AG08395 (cell line): ENCODE measurements at regions not wholly inside any gene's neighbourhood (a gene's known extent, or its start where the extent isn't known, plus 50 kb on each side); places are given as distances from the start of the nearest gene placed in this dataset.
"Not testable (repeated sequence)": the region's sequence is repeated elsewhere in the genome, so short reads cannot be mapped to it uniquely, and the experiment has no call there.

ENCODE experiments used
- DNase-seq: peaks from one replicate; pipeline ENCODE4 v3.0.0; 2012; ENCODE audit warnings: mixed read lengths, low spot score

DNA sequence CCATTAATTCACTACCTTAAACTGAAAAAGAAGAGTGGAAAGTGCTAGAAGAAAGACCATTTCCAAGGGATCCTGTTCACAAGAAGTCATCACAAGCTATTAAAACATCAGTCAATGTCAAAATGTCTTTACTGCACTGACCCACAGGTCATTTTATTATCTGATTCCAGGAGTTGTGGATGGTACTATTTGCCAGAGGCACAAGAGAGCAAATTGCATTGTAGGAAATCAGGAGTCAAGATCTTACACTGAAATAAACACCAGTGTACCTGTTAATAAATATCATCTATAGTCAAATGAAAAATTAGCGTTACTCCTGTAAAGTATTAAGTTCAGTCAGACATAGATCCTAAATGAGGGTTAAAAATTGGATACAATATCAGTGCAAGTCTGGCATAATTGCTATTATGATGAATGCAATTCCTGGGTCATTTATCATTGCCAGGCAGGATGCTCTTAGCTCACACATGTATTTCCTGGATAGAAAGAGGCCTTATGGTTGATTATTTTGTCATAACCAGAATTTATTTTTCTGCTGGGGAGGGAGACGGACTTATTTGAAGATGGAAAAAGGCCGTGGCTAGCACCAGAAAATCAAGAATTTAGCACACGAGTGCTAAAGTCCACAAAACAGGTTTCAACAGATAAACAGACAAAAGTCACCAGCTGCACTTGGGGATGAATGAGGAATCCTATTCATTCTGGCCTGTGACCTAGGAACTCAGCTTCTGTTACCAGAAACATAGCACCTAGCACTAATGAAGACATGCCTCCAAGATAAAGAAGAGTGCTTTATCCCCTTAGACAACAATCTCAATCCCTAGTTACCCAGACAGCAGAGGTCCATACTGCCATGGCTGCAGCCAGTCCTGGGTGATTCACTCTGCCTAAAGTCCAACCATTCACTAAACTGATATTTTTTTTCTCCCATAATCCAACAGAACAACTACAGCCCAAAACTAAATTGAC lies 683.1 kb upstream of the POM121L12 start:
- no peak for DNase-seq

DNA sequence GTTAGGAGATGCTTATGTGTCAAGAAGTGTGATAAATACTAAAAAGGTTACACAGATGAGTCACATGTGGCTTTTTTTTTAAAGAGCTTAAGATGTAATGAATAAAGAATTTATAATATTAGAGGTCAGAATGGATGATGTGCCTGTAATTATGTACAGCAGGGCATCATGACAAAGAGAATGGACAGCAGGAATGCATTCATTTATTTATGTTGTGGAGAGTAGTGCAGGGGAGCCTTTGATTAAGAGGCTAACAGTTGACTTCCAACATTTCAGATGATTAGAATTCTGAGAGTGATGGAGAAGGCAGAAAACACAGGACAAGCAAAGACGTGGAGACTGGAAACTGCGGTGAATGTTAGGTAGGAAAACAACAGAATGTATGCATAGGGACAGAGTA lies 691.4 kb upstream of the POM121L12 start:
- DNase-seq: no peak

DNA sequence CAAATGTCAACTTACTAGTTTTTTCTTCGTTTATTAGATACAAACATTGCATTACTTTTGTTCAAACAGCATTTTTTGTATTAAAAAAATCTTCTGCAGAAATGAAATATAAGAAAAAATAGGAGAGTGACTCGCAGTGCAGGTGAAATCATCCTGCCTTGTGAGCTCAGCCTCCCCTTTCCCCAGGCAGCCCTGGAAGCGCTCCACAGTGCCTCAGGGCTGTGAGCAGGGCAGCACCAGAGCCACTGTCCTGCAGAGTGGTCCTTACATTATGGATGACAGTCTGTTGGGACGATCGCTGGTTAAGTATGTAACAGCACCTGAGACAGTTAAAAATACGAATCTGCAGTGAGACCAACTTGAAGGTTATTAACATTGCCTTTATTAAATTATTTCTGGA lies 695.4 kb upstream of the POM121L12 start:
- no peak for DNase-seq

DNA sequence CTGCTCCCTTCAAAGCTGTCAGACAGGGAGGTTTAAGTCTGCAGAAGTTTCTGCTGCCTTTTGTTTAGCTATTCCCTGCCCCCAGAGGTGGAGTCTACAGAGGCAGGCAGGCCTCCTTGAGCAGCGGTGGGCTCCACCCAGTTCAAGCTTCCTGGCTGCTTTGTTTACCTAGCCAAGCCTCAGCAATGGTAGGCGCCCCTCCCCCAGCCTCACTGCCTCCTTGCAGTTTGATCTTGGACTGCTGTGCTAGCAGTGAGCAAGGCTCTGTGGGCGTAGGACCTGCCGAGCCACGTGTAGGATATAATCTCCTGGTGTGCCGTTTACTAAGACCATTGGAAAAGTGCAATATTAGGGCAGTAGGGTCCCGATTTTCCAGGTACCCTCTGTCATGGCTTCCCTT lies 707.1 kb upstream of the POM121L12 start:
- not testable (repeated sequence) for DNase-seq

DNA sequence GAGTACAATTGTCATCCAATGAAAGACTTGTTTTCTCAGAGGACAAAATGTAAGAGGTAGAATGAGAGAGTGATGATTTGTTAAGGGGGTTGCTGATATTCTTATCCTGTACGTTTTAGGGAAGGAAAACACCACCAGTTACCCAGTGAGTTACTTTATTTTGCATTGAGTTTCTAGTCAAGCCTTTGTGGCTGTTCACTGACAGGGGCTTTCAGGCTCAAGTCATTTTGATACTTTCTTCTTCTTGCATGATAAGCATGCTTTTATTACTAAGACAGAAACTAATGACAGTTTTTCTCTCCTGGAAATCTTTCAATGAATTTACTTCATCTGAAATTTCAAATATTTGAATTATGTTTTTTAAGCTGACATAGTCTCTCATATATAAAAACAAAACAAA lies 710.2 kb upstream of the POM121L12 start:
- no peak for DNase-seq

DNA sequence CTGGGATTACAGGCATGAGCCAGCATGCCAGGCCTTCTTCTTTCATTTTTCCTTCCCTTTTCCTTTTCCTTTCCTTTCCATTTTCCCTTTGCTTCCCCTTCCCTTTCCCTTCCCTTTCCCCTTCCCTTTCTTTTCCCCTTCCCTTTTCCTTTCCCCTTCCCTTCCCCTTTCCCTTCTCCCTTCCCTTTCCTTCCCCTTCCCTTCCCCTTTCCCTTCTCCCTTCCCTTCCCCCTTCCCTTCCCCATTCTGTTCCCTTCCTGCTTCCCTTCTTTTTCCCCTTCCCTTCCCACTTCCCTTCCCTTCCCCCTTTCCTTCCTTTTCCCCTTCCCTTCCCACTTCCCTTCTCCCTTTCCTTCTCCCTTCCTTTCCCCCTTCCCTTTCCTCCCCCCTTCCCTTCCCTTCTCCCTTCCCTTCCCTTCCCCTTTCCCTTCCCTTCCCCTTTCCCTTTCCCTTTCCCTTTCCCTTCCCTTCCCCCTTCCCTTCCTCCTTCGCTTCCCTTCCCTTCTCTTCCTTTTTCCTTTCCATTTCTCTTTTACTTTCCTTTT lies 712.2 kb upstream of the POM121L12 start:
- no peak for DNase-seq

DNA sequence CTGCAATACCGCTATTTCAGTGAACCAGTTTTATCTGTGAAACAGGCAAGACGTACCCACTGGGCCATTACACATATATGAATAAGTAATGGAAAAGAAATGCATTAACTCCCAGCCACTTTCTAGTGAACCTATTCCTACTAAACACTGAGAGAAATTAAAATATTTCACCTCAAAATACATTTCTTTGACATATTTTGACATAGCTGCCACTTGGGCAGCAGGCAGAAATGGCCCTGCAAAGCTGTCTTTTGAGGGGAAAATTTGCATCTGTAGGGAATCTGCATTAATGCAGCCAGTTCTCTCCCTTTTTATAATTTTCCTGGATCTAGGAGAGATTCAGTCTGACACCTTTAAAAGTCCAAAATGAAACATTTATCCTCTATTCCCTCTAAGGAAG lies 714.8 kb upstream of the POM121L12 start:
- no peak for DNase-seq

DNA sequence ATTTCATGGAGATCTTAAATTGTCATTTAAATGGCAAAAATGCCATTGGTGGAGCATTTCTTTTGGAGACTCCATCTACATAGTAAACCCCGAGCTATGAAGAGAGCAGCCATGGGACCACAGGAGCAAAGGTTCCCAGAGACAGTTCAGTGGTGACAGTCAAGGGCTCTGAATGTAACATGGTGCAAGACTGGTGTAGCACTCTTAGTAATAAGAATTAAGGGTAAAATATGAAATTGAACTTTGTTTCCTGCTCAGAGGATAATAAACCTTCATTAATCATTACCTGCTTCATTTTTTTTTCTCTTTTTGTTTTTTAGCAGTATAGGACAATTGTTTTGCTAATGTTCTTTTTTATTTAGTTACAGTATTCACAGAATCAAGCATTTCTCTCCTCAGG lies 717.5 kb upstream of the POM121L12 start:
- DNase-seq: no peak

DNA sequence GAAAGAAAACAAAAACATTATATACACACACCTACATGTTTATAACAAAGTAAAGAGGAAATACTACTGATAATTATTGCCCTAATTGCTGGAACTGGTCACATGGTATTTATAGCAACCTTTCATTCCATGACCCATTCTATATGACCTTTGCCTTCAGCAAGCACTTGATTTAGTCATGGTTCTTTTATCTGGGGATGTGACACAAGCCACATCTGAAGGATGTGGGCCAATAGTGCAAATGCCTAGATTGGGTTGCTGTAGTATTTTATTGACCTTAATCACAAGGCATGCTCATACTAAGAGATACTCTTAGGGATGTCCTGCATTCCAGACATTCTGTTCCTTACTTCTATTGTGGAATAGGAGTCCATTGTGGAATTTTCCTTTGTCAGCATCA lies 723.5 kb upstream of the POM121L12 start:
- DNase-seq: no peak

DNA sequence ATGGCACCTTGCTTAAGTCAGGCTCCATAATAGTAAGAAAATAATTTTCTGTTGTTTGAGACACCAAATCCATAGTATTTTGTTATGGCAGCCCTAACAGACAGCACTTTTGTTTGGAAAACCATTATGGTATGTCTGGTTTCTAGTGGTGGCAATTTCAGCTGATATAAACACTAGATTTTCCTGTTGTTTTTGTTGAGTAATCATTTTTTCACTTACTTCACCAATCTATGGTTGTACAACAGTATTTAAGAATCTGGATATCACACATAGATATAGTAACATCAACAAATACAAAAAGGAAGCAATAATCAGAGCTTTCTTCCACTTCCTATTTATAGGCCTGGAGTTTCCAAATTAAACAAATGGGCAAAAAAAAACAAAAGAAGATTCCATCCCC lies 725.8 kb upstream of the POM121L12 start:
- no peak for DNase-seq

DNA sequence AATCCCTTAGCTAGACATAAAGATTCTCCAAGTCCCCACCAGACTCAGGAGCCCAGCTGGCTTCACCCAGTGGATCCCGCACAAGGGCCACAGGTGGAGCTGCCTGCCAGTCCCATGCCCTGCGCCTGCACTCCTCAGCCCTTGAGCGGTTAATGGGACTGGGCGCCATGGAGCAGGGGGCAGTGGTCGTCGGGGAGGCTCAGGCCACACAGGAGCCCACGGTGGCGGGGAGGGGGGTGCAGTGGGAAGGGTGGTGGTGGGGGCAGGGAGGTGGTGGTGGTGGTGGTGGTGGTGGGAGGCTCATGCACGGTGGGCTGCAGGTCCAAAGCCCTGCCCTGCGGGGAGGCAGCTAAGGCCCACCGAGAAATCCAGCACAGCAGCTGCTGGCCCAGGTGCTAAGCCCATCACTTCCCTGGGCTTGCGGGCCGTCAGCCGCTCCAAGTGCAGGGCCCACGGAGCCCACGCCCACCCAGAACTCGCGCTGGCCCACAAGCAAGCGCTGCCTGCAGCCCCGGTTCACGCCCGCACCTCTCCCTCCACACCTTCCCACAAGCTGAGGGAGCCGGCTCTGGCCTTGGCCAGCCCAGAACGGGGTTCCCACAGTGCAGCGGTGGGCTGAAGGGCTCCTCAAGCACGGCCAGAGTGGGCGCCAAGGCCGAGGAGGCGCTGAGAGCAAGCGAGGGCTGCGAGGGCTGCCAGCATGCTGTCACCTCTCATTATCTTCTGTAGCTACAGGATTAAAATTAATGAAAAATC lies 732.5 kb upstream of the POM121L12 start:
- no peak for DNase-seq

DNA sequence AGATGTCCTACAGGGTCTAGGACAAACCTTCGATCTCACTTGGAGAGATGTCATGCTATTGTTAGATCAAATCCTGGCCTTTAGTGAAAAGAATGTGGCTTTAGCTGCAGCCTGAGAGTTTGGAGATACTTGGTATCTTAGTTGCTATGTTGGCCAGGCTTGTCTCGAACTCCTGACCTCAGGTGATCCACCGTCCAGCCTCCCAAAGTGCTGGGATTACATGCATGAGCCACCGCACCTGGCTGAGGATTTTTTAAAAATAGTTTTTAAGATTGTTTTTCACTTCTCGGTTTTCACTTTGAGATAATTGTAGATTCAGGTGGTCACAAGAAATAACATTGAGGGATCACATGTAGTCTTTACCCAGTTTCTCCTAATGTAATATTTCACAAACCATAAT lies 738.3 kb upstream of the POM121L12 start:
- no peak for DNase-seq

DNA sequence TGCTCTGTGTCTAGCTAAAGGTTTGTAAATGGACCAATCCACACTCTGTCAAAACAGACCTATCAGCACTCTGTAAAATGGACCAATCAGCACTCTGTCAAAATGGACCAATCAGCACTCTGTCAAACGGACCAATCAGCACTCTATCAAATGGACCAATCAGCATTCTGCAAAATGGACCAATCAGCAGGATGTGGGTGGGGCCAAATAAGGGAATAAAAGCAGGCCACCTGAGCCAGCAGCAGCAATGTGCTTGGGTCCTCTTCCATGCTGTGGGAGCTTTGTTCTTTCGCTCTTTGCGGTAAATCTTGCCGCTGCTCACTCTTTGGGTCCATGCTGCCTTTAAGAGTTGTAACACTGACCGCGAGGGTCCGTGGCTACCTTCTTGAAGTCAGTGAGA lies 740.5 kb upstream of the POM121L12 start:
- no peak for DNase-seq

DNA sequence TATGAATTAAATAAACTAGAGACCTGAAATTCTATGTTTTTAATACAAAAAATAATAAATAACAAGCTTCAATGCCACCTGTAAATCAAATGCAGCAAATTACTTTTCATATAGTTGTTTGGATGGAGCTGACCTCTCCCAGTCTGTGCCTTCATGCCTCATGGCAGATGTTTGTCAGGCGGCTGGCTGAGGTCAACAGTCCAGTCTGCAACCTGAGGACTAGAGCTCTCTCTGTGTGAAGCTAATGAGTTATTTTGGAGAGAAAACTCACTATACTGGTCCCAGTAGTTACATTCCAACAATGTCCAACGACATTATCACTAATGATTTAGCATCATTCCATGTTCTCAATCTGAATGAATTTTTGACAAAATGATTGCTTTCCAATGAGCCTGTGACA lies 746.2 kb upstream of the POM121L12 start:
- no peak for DNase-seq

DNA sequence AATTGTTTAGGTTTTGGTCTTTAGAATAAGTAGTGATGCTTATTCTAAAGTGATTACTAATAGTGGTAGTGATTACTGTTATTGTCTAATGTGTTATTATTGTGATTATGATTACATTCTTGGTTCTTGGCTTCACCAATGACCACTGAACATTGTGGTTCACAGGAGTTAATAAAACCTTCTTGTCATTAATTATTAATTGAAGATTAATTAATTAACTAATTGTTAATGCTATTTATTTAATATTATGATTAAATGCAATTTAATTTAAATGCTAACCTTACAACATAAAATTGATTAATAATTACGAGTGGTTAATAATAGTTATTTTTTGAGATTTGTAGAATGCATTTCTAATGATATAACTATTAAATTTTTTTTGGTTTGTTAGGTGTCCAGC lies 747.7 kb upstream of the POM121L12 start:
- no peak for DNase-seq

DNA sequence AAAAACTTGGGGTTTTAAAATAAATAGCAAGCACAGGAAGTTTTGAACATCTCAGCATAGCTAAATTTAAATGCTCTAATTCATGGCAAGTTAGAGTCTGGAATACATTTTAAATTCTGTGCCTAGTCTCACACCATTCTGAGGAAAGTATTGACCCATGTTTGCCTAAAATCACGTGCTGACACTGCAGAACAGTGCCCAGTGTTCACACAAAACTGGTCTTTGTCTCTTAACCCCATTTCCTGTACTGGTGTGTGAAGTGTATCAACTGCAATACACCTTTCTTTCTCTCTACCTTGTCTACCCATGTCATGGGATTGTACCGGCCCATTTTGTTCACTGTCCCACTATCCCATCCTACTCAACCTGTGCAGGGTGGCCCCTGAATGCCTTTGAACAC lies 749.7 kb upstream of the POM121L12 start:
- DNase-seq: no peak

DNA sequence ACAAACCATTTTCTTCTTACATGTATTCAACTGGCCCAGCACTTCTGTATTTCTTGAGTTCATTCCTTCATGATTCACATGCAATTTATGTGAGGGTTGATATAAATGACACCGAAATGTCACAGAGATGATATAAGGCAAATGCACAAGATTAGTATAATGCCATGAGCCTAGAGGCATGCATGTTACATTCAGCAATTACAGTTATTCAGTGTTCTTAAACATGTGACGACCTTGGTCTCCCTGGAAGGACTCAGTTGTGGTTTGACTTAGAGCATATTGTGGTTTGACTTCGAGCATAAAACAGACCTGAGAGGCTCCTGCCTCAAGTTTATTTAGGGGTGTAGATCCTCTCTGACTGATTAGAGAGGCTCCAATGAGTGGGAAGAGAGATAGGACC lies 752.1 kb upstream of the POM121L12 start:
- DNase-seq: no peak

DNA sequence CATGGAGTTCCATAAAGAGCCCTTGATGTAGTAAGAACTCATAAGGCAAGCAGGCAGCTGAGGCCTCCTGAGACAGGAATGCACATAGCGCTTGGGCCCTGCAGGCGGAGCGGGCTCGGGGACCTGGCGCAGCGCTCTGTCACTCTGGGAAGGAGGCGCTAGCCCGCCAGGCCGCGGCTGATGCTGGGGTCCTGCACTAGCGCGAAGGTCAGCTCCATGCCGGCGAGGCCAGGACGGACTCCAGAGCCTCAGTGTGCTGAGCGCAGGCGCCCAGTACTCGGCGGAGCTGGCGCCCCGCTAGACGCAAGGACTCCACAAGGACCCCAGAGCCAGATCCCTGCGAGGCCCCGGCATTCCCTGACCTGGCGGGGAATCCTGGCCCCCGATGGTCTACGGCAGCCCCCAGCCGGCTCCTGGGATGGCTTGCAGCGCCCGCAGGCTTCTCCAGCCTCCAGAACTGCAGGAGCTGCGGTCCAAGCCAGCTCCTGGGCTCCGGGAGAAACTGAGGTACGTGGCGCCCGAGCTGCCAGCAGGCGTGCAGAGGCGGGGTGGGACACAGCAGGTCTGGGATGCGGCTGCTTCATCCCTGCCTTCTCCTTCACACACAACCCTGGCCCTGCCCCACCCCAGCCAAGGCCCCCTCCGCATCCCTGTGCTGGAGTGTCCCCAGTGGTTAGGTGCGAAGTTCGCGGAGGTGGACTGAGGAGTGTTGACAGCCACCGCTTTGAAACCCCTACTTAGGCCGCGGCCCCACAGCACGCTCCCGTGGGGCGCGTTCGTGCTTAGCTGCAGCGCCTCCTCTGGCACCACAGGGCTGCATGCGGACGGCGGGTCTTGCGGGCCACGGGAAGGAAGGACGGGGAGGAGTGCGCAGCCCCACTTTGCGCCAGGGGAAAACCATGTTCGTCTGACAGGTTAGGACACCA lies 761.5 kb upstream of the POM121L12 start:
- peak; percentile 7 for DNase-seq

DNA sequence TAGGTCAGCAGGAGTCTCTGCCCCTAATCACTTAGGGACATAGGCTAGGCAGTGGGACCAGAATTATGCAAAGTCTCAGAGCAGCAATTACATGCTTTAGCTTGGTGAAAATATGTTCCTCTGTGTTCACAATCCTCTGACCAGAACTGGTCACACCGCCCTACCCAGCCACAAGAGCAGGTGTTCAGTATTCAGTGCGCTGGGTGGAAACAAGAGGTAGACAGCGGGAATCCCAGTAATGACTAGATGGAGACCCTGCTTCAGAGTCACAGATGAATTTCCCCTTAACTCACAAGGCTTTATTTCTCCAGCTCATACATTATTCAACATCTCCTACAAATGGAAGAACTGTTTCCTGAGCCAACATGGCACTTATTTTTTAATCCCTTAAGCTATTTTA lies 763.7 kb upstream of the POM121L12 start:
- DNase-seq: no peak

DNA sequence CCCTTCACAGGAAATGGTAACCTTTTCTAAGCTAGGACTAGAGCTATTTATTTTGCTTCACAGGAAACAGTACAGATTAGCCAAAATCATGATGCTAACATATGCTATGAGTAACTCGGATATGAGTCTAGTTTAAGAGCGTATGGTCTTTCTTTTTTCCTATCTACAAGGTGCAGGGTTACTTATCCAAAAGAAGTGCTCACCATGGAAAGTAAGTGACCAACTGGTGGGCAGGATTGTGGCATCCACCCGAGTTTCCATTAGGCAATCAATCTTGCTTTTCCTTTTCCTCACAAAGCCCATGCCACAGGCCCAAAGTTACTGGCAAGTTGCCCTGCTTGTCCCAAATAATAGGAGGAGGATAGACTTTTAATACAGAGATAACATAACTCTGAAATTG lies 765.1 kb upstream of the POM121L12 start:
- DNase-seq: no peak

DNA sequence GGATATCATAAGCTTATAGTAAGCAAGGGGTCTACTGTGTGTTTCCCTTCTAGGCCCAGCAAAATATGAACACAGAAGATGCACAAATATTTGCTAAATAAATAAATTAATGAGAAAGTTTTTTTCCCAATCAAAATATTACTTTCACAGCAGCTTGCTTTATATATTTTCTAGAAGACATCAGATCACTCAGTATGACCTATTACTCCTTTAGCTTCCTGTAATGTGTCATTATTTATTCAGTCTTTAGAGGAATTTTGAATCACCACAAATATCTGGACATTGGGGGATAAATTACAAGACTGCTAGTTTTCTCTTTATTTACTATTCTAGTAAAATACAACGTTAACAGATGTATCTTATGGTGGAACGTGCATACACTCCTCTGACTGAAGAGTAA lies 765.8 kb upstream of the POM121L12 start:
- DNase-seq: no peak

DNA sequence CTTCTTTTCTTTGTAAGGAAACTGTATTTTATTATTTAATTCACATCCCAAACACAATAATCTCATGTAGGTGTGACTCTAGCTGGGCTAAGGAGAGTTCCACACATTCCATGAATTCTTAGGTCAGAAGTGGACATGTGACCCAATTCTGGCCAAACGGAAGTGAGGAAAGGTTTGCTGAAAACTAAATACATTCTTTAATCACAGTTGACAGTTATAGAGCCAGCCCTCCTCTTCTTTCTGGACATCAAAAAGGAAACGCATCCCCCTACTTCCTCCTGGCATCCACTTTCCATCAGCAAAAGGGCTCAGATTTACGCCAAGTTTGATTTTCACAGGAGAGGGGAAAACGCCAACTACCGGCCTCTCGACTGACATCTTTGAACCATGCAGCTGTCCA lies 774.4 kb upstream of the POM121L12 start:
- no peak for DNase-seq
